Ecto neural progenitor cell (in vitro differentiated cells): ENCODE measurements at regions not wholly inside any gene's neighbourhood (a gene's known extent, or its start where the extent isn't known, plus 50 kb on each side); places are given as distances from the start of the nearest gene placed in this dataset.

Experiments used
- DNase-seq: peaks from one replicate; pipeline ENCODE4 v3.0.0-alpha.2; 2018; ENCODE audit warnings: low spot score

DNA sequence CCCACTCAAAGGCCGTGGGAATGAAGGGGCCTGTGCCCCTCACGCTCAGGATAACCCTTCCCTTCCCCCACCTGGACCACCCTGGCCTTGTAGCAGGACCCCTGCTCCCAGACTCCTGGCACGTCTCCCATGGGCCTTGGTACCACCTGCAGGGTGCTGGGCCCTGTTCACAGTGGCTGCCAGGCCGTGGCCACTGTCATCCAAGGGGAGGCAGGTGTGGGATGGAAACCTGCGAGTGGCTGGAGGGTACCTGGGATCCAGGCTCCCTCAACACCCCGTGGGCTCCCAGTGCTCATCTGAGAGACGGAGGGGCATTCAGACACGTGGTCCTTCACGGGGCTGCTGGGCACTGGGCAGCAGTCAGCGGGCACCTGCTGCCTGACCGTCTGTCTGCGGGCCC is 75.6 kb upstream of the CIBAR2 start:
- no peak for DNase-seq

GRCh38 chr16:85188822-85189672 is 76.8 kb upstream of the CIBAR2 start:
- DNase-seq, result no peak

DNA sequence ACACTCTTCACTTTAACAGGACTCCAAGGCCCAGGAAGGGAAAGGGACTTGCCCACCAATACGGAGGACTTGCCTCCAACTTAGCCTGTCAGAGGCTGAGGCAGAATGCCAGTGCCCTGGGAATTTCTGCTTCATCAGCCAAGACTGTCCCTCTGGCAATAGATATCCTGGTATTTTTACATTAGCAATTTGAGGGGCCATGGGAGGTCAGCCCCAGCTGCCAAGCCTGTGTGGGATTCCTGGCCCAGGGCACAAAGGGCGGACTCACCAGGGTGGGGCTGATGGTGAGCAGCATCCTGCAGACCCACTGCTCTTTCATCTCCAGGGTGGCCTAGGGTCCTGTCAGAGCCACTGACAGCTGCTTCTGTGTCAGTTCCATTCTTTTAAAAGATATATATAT is 78.3 kb upstream of the CIBAR2 start:
- DNase-seq, result no peak

- no peak for DNase-seq
Measured at GRCh38 chr16:85191341-85191965, 79.2 kb upstream of the CIBAR2 start.

GRCh38 chr16:85192238-85193114 is 80.2 kb upstream of the CIBAR2 start:
- no peak for DNase-seq

- no peak for DNase-seq
Measured at GRCh38 chr16:85193115-85193493, 80.8 kb upstream of the CIBAR2 start.

- no peak for DNase-seq
Measured at GRCh38 chr16:85193876-85194275, 81.6 kb upstream of the CIBAR2 start.

GRCh38 chr16:85194307-85195270 is 82.3 kb upstream of the CIBAR2 start:
- no peak for DNase-seq

GRCh38 chr16:85195271-85195647 is 83.0 kb upstream of the CIBAR2 start:
- no peak for DNase-seq

GRCh38 chr16:85195900-85196772 is 83.9 kb upstream of the CIBAR2 start:
- DNase-seq, result no peak

DNA sequence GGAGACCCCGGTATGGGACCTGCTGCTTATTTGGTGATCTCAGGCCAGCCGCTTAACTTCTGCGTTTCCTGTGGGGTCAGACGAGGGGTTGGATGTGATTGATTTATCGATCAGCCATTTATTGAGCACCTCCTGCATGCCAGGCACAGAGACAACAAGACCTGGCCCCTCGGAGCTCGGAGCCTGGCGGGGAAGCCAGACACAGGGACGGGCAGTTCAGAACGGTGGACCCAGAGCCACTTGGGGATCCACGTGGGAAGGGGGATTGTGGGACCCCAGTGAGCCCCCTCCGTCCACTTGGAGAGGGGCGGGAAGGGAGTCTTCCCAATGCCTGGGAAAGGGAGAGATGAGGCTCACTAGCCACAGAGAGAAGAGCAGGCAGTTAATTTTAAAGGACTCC is 84.7 kb upstream of the CIBAR2 start:
- no peak for DNase-seq

- DNase-seq, result no peak
Measured at GRCh38 chr16:85197611-85198566, 85.6 kb upstream of the CIBAR2 start.

- DNase-seq, result no peak
Measured at GRCh38 chr16:85199069-85199725, 86.9 kb upstream of the CIBAR2 start.

DNA sequence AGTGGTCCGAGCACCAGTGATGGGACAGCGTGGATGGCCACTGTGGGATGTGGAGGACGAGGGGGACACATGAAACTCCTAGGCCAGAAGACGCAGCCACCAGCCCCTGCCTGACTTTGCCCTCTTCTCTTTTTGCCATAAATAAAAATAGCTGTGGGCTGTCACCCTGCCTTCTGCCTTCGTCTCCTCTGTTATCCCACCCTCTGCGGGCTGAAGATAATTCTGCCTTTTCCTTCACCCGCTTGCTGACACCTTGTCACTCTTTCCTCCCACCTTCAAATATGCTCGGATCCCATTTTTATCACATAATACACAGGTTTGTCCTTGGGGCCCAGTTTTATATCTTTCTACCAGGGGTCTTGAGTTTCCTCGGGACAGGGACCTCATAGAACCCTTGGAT is 87.6 kb upstream of the CIBAR2 start:
- no peak for DNase-seq

DNA sequence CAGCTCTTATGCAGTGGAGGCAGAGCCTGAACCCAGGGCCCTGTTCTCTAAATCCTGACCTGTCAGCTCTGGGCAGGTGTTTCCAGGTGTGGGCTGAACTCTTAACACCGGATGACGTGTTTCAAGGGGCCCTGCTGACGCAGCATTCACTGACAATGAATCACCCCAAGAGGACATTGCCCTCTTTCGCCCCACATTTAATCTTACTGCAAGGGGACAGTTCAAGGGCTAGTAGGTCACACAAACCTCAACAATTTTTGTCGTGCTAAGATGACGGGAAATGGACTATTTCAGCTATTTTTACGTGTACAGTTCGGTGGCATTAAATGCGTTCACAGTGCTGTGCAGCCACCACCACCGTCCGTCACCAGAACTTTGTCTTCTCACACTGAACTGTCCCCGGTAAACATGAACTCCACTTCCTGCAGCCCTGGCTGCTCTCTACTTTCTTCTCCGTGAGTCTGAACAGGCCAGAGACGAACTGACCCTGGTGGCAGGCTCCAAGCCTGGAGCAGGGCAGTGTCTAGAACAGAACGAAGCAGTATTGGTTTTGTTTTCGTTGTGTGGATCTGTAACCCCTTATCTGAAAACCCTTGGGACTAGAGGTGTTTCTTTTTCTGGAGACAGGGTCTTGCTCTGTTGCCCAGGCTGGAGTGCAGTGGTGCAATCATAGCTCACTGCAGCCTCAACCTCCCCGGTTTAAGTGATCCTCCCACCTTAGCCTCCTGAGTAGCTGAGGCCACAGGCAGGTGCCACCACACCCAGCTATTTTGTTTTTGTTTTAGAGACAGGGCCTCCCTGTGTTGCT is 88.4 kb upstream of the CIBAR2 start:
- DNase-seq, result no peak

- DNase-seq, result no peak
Measured at GRCh38 chr16:85201574-85201973, 89.3 kb upstream of the CIBAR2 start.

DNA sequence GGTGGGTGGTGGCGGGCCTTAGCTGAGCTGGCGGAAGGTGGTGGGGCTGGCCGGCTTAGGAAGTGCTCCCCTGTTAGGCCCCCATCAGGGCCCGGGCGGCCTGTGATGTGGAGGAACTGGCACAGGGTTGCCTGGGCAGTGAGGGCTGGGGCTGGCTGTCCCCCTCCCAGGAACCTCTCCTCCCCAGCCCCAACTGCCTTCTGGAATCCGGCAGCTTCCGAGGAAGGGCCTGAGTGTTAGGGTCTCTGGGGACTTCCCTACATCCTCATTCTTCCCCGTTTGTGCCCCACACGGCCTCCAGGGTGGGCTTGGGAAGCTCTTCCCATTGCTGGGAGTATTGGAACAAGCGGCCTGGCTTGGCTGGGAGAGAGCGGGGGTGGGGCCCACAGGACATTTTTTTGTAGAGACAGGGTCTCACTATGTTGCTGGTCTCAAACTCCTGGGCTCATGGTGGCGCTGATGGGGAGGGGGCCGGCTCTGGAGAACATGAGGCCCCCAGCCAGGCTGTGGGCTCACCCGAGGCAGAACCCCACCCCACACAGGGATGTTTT is 89.9 kb upstream of the CIBAR2 start:
- DNase-seq, result no peak
